NCI-H1417 treated with DMSO at 0.1 percent for 48 hours (cell line): ENCODE measurements at regions not wholly inside any gene's neighbourhood (a gene's known extent, or its start where the extent isn't known, plus 50 kb on each side); places are given as distances from the start of the nearest gene placed in this dataset.
"Not testable (repeated sequence)": the region's sequence is repeated elsewhere in the genome, so short reads cannot be mapped to it uniquely, and the experiment has no call there.

Experiments used
- DNase-seq: peaks from one replicate; lab custom pipeline; 2025; lab: John Stamatoyannopoulos, UW

GRCh38 chr1:95614197-95614596, 380.2 kb downstream of the RWDD3 start:
- DNase-seq, result no peak

- DNase-seq, result no peak
Measured at GRCh38 chr1:95615421-95615820, 381.4 kb downstream of the RWDD3 start.

GRCh38 chr1:95620076-95620475, 386.1 kb downstream of the RWDD3 start:
- no peak for DNase-seq

- DNase-seq, result no peak
Measured at GRCh38 chr1:95622609-95623008, 388.6 kb downstream of the RWDD3 start.

GRCh38 chr1:95625224-95625623, 391.2 kb downstream of the RWDD3 start:
- DNase-seq, result no peak

GRCh38 chr1:95627244-95627643, 393.2 kb downstream of the RWDD3 start:
- no peak for DNase-seq

- no peak for DNase-seq
Measured at GRCh38 chr1:95631695-95632094, 397.7 kb downstream of the RWDD3 start.

- DNase-seq, result no peak
Measured at GRCh38 chr1:95635811-95636210, 401.8 kb downstream of the RWDD3 start.

GRCh38 chr1:95636897-95637296, 402.9 kb downstream of the RWDD3 start:
- no peak for DNase-seq

GRCh38 chr1:95640746-95641145, 406.7 kb downstream of the RWDD3 start:
- DNase-seq, result peak; percentile 17

- DNase-seq, result no peak
Measured at GRCh38 chr1:95641386-95641785, 407.4 kb downstream of the RWDD3 start.

- no peak for DNase-seq
Measured at GRCh38 chr1:95642035-95642434, 408.0 kb downstream of the RWDD3 start.

- no peak for DNase-seq
Measured at GRCh38 chr1:95643071-95643470, 409.1 kb downstream of the RWDD3 start.

GRCh38 chr1:95645126-95645525, 411.1 kb downstream of the RWDD3 start:
- not testable (repeated sequence) for DNase-seq

GRCh38 chr1:95650631-95651030, 416.6 kb downstream of the RWDD3 start:
- no peak for DNase-seq

- no peak for DNase-seq
Measured at GRCh38 chr1:95652423-95652965, 418.5 kb downstream of the RWDD3 start.

GRCh38 chr1:95653618-95654017, 419.6 kb downstream of the RWDD3 start:
- no peak for DNase-seq

GRCh38 chr1:95655321-95656020, 421.5 kb downstream of the RWDD3 start:
- no peak for DNase-seq

GRCh38 chr1:95657248-95657647, 423.2 kb downstream of the RWDD3 start:
- no peak for DNase-seq

- DNase-seq, result no peak
Measured at GRCh38 chr1:95659166-95659565, 425.2 kb downstream of the RWDD3 start.

GRCh38 chr1:95659588-95659987, 425.6 kb downstream of the RWDD3 start:
- no peak for DNase-seq

GRCh38 chr1:95660736-95661135, 426.7 kb downstream of the RWDD3 start:
- DNase-seq, result no peak

- DNase-seq, result not testable (repeated sequence)
Measured at GRCh38 chr1:95663530-95663929, 429.5 kb downstream of the RWDD3 start.

- no peak for DNase-seq
Measured at GRCh38 chr1:95668165-95668564, 434.2 kb downstream of the RWDD3 start.
